IPS-15b (cell line): ENCODE measurements at regions not wholly inside any gene's neighbourhood (a gene's known extent, or its start where the extent isn't known, plus 50 kb on each side); places are given as distances from the start of the nearest gene placed in this dataset.

Source experiments
- H3K27me3 ChIP-seq: one replicate; pipeline ENCODE4 v1.6.1; 2013; ENCODE audit warnings: low read length; ENCODE audit not compliant: control insufficient read depth, insufficient read depth
- H3K36me3 ChIP-seq: one replicate; pipeline ENCODE4 v1.6.1; 2013; ENCODE audit warnings: low read length; ENCODE audit not compliant: control insufficient read depth, insufficient read depth
- H3K4me1 ChIP-seq: one replicate; pipeline ENCODE4 v1.6.1; 2013; ENCODE audit warnings: mild to moderate bottlenecking, low read length; ENCODE audit not compliant: control insufficient read depth, insufficient read depth
- H3K4me3 ChIP-seq: one replicate; pipeline ENCODE4 v1.5.1; 2013; ENCODE audit warnings: low read depth, low read length
- H3K9ac ChIP-seq: one replicate; pipeline ENCODE4 v1.6.1; 2013; ENCODE audit warnings: low read depth, mild to moderate bottlenecking, low read length
- H3K9me3 ChIP-seq: one replicate; pipeline ENCODE4 v1.6.1; 2013; ENCODE audit warnings: mild to moderate bottlenecking, low read length; ENCODE audit not compliant: control insufficient read depth, insufficient read depth

- Histone ChIP-seq H3K4me1 (no peaks in the 10 kb centered on the region), H3K36me3 (no peaks in the 10 kb centered on the region), H3K4me3 (no peak overlapping the region)
These were observed 345.8 kb upstream of the PPARGC1A start for GRCh38 chr4:24235618-24236017.

GRCh38 chr4:24234288-24234848 lies 344.5 kb upstream of the PPARGC1A start:
- H3K4me3 ChIP-seq: no peak overlapping the region
- peaks cover 3% of the 10 kb centered on the region for H3K4me1 ChIP-seq
- no peaks in the 10 kb centered on the region for H3K36me3 ChIP-seq
- H3K27me3 ChIP-seq: no peaks in the 10 kb centered on the region
- H3K9ac ChIP-seq: no peak overlapping the region
- no peaks in the 10 kb centered on the region for H3K9me3 ChIP-seq

More at GRCh38 chr4:24235618-24236017, 345.8 kb upstream of the PPARGC1A start:
- no peaks in the 10 kb centered on the region for H3K9me3 ChIP-seq
- H3K9ac ChIP-seq: no peak overlapping the region
- no peaks in the 10 kb centered on the region for H3K27me3 ChIP-seq

- Histone ChIP-seq H3K9ac (no peak overlapping the region), H3K4me1 (peaks cover 3% of the 10 kb centered on the region), H3K4me3 (no peak overlapping the region), H3K27me3 (no peaks in the 10 kb centered on the region), H3K9me3 (no peaks in the 10 kb centered on the region), H3K36me3 (no peaks in the 10 kb centered on the region)
These were observed 341.1 kb upstream of the PPARGC1A start for GRCh38 chr4:24230955-24231354.

GRCh38 chr4:24229978-24230377 lies 340.1 kb upstream of the PPARGC1A start:
- peaks cover 3% of the 10 kb centered on the region for H3K4me1 ChIP-seq
- no peaks in the 10 kb centered on the region for H3K36me3 ChIP-seq
- H3K4me3 ChIP-seq: no peak overlapping the region
- no peaks in the 10 kb centered on the region for H3K9me3 ChIP-seq
- no peaks in the 10 kb centered on the region for H3K27me3 ChIP-seq
- H3K9ac ChIP-seq: no peak overlapping the region

- H3K4me3 ChIP-seq: no peak overlapping the region
- H3K9me3 ChIP-seq: no peaks in the 10 kb centered on the region
- H3K27me3 ChIP-seq: no peaks in the 10 kb centered on the region
- no peaks in the 10 kb centered on the region for H3K36me3 ChIP-seq
- peaks cover 3% of the 10 kb centered on the region for H3K4me1 ChIP-seq
- H3K9ac ChIP-seq: no peak overlapping the region
These were observed 338.8 kb upstream of the PPARGC1A start for GRCh38 chr4:24228692-24229091.

- Histone ChIP-seq H3K27me3 (no peaks in the 10 kb centered on the region), H3K36me3 (no peaks in the 10 kb centered on the region), H3K4me1 (peaks cover 3% of the 10 kb centered on the region), H3K9me3 (no peaks in the 10 kb centered on the region), H3K4me3 (no peak overlapping the region), H3K9ac (no peak overlapping the region)
These were observed 336.8 kb upstream of the PPARGC1A start for GRCh38 chr4:24226667-24227066.

GRCh38 chr4:24226023-24226422 lies 336.2 kb upstream of the PPARGC1A start:
- H3K27me3 ChIP-seq: no peaks in the 10 kb centered on the region
- H3K9me3 ChIP-seq: no peaks in the 10 kb centered on the region
- H3K36me3 ChIP-seq: no peaks in the 10 kb centered on the region
- no peak overlapping the region for H3K9ac ChIP-seq
- peaks cover 3% of the 10 kb centered on the region for H3K4me1 ChIP-seq
- H3K4me3 ChIP-seq: no peak overlapping the region

GRCh38 chr4:24224446-24224845 lies 334.6 kb upstream of the PPARGC1A start:
- Histone ChIP-seq H3K4me1 (no peaks in the 10 kb centered on the region), H3K4me3 (no peak overlapping the region), H3K9me3 (no peaks in the 10 kb centered on the region), H3K9ac (no peak overlapping the region), H3K36me3 (no peaks in the 10 kb centered on the region), H3K27me3 (no peaks in the 10 kb centered on the region)

GRCh38 chr4:24219209-24219608 lies 329.4 kb upstream of the PPARGC1A start:
- no peak overlapping the region for H3K9ac ChIP-seq
- H3K4me1 ChIP-seq: no peaks in the 10 kb centered on the region
- H3K36me3 ChIP-seq: no peaks in the 10 kb centered on the region
- H3K27me3 ChIP-seq: no peaks in the 10 kb centered on the region
- H3K9me3 ChIP-seq: no peaks in the 10 kb centered on the region
- H3K4me3 ChIP-seq: no peak overlapping the region

GRCh38 chr4:24218566-24218965 lies 328.7 kb upstream of the PPARGC1A start:
- no peak overlapping the region for H3K9ac ChIP-seq
- H3K36me3 ChIP-seq: no peaks in the 10 kb centered on the region
- H3K4me1 ChIP-seq: no peaks in the 10 kb centered on the region
- no peaks in the 10 kb centered on the region for H3K27me3 ChIP-seq
- no peak overlapping the region for H3K4me3 ChIP-seq
- no peaks in the 10 kb centered on the region for H3K9me3 ChIP-seq

GRCh38 chr4:24214796-24215195 lies 324.9 kb upstream of the PPARGC1A start:
- no peaks in the 10 kb centered on the region for H3K4me1 ChIP-seq
- H3K4me3 ChIP-seq: no peak overlapping the region
- H3K9ac ChIP-seq: no peak overlapping the region
- H3K36me3 ChIP-seq: no peaks in the 10 kb centered on the region
- H3K9me3 ChIP-seq: no peaks in the 10 kb centered on the region
- H3K27me3 ChIP-seq: no peaks in the 10 kb centered on the region

GRCh38 chr4:24213961-24214360 lies 324.1 kb upstream of the PPARGC1A start:
- no peaks in the 10 kb centered on the region for H3K4me1 ChIP-seq
- no peaks in the 10 kb centered on the region for H3K36me3 ChIP-seq
- H3K27me3 ChIP-seq: no peaks in the 10 kb centered on the region
- H3K4me3 ChIP-seq: no peak overlapping the region
- no peak overlapping the region for H3K9ac ChIP-seq
- no peaks in the 10 kb centered on the region for H3K9me3 ChIP-seq
